A549 (cell line): ENCODE measurements at regions not wholly inside any gene's neighbourhood (a gene's known extent, or its start where the extent isn't known, plus 50 kb on each side); places are given as distances from the start of the nearest gene placed in this dataset.

Experiments used
- CTCF ChIP-seq: fragments of >200 bp; sonication (Bioruptor Twin); formaldehyde crosslinking; IDR thresholded peaks from 3 replicates; pipeline ENCODE4 v1.5.1; 2016
- REST ChIP-seq: fragments of 200-600 bp; sonication (generic); IDR thresholded peaks from 2 replicates; pipeline ENCODE4 v1.6.1; 2016; ENCODE audit warnings: antibody characterized with exemption, mild to moderate bottlenecking, moderate library complexity

- TF ChIP-seq REST (no peak), CTCF (no peak)
Observed at GRCh38 chr3:168251371-168251770, 155.6 kb upstream of the GOLIM4 start.
